Hepatocyte (in vitro differentiated cells): ENCODE measurements at regions not wholly inside any gene's neighbourhood (a gene's known extent, or its start where the extent isn't known, plus 50 kb on each side); places are given as distances from the start of the nearest gene placed in this dataset.
A peak's percentile ranks its signal among the peaks of the same experiment; 100 is the strongest.

Experiments
- DNase-seq: peaks from one replicate; pipeline ENCODE4 v3.0.0-alpha.2; 2016; ENCODE audit warnings: low spot score
- H2AFZ ChIP-seq: fragments of 200-600 bp; sonication (generic); 2 replicates; pipeline ENCODE4 v1.6.0; 2016; ENCODE audit warnings: antibody characterized with exemption, mild to moderate bottlenecking
- H3K27ac ChIP-seq: fragments of 200-600 bp; sonication (generic); 2 replicates; pipeline ENCODE4 v1.5.1; 2016; ENCODE audit warnings: mild to moderate bottlenecking
- H3K27me3 ChIP-seq: fragments of 200-600 bp; sonication (generic); 2 replicates; pipeline ENCODE4 v1.6.1; 2016
- H3K36me3 ChIP-seq: fragments of 200-600 bp; sonication (generic); replicated peaks from 2 replicates; pipeline ENCODE4 v1.5.1; 2016; ENCODE audit warnings: low read depth; ENCODE audit not compliant: insufficient read depth
- H3K4me1 ChIP-seq: fragments of 200-600 bp; sonication (generic); 2 replicates; pipeline ENCODE4 v1.5.1; 2016; ENCODE audit warnings: mild to moderate bottlenecking, moderate library complexity; ENCODE audit not compliant: insufficient read depth
- H3K4me2 ChIP-seq: fragments of 200-600 bp; sonication (generic); 2 replicates; pipeline ENCODE4 v1.6.0; 2016
- H3K4me3 ChIP-seq: fragments of 200-600 bp; sonication (generic); 2 replicates; pipeline ENCODE4 v1.5.1; 2016; ENCODE audit warnings: mild to moderate bottlenecking
- H3K79me2 ChIP-seq: fragments of 200-600 bp; sonication (generic); 2 replicates; pipeline ENCODE4 v1.6.0; 2017; ENCODE audit warnings: mild to moderate bottlenecking
- H3K9me2 ChIP-seq: fragments of 200-600 bp; sonication (generic); replicated peaks from 2 replicates; pipeline ENCODE4 v1.6.0; 2017; ENCODE audit warnings: mild to moderate bottlenecking; ENCODE audit not compliant: insufficient read depth
- H3K9me3 ChIP-seq: fragments of 200-600 bp; sonication (generic); 2 replicates; pipeline ENCODE4 v1.5.1; 2016; ENCODE audit warnings: low read depth, mild to moderate bottlenecking
- H4K20me1 ChIP-seq: fragments of 200-600 bp; sonication (generic); 2 replicates; pipeline ENCODE4 v1.6.0; 2016; ENCODE audit warnings: mild to moderate bottlenecking; ENCODE audit not compliant: insufficient read depth, poor library complexity, severe bottlenecking
- EZH2 ChIP-seq: fragments of 200-600 bp; sonication (generic); IDR thresholded peaks from 2 replicates; pipeline ENCODE4 v1.6.1; 2016; ENCODE audit warnings: antibody characterized with exemption, mild to moderate bottlenecking, borderline replicate concordance
- EZH2phosphoT487 ChIP-seq: fragments of 200-600 bp; sonication (generic); IDR thresholded peaks from one replicate; pipeline ENCODE4 v1.6.1; 2018; ENCODE audit warnings: antibody characterized with exemption, mild to moderate bottlenecking, low read depth, moderate library complexity; ENCODE audit not compliant: unreplicated experiment, severe bottlenecking
- WGBS: methylation state at CpG from one replicate; pipeline ENCODE4 v1.1.6; 2016; ENCODE audit warnings: low lambda C conversion rate; ENCODE audit errors: missing lambda C conversion rate; 5-methylcytosine and 5-hydroxymethylcytosine counted together
- TF ChIP-seq, protein P1 (sequence below): fragments of 200-600 bp; sonication (generic); IDR thresholded peaks from 2 replicates; pipeline ENCODE4 v1.5.1; 2016; ENCODE audit warnings: antibody characterized with exemption, mild to moderate bottlenecking; ENCODE audit not compliant: poor library complexity

GRCh38 chr5:74576941-74577456 is 63.5 kb downstream of the ENC1 start:
- no peaks in the 10 kb centered on the region for H3K9me3 ChIP-seq
- peak overlapping the region; percentile 45 for H2AFZ ChIP-seq
- H3K36me3 ChIP-seq, result no peaks in the 10 kb centered on the region
- WGBS, result 66% methylated on average over 6 of the region's 6 CpGs
- peak overlapping the region; percentile 57 for H3K4me2 ChIP-seq
- TF ChIP-seq EZH2 (no peak), EZH2phosphoT487 (no peak)
- TF ChIP-seq, protein P1, sequence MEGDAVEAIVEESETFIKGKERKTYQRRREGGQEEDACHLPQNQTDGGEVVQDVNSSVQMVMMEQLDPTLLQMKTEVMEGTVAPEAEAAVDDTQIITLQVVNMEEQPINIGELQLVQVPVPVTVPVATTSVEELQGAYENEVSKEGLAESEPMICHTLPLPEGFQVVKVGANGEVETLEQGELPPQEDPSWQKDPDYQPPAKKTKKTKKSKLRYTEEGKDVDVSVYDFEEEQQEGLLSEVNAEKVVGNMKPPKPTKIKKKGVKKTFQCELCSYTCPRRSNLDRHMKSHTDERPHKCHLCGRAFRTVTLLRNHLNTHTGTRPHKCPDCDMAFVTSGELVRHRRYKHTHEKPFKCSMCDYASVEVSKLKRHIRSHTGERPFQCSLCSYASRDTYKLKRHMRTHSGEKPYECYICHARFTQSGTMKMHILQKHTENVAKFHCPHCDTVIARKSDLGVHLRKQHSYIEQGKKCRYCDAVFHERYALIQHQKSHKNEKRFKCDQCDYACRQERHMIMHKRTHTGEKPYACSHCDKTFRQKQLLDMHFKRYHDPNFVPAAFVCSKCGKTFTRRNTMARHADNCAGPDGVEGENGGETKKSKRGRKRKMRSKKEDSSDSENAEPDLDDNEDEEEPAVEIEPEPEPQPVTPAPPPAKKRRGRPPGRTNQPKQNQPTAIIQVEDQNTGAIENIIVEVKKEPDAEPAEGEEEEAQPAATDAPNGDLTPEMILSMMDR, result no peak
- H3K79me2 ChIP-seq, result no peaks in the 10 kb centered on the region
- H3K4me3 ChIP-seq, result no peak overlapping the region
- DNase-seq, result no peak
- H4K20me1 ChIP-seq, result no peaks in the 10 kb centered on the region
- peaks cover 14% of the 10 kb centered on the region for H3K4me1 ChIP-seq
- H3K9me2 ChIP-seq, result no peaks in the 10 kb centered on the region
- peak overlapping the region; percentile 59 for H3K27ac ChIP-seq
- H3K27me3 ChIP-seq, result no peaks in the 10 kb centered on the region

DNA sequence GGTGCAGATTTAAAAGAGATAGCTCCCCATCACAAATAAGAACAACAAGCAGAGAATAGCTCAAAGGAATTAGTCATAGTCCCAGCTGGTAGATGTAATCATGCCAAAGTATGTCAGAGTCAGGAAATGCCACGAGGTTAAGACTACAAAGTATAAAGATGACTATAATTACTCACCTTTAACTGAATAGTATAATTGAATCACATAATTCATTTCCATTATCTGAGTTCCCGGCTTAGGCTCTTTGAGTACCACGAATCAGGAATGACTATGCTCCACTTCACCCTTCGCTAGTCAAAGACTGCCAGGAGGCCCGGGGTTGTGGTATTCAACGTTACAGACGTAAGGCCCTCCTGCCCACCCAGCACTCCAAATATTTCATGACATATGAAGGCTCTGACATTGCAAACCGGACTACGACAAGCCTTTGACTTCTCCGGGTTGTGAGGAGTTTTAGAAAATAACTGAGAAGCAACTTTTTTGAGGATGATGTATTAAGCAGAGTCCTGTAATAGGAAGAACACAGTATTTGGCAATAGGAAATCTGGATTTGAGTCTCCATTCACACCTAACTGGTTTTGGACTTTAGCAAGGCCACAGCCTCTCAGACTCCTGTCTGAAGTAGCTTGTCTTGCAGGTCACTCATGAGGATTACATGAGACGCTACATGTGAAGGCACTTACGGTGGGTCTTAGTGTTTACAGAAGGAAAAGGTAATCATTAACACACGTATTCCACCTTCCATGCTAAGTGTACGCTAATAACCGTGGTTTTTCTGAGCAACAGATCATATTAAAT is 64.6 kb downstream of the ENC1 start:
- Histone ChIP-seq H3K9me3 (no peaks in the 10 kb centered on the region), H3K4me1 (peaks cover 14% of the 10 kb centered on the region), H3K4me3 (no peak overlapping the region), H3K36me3 (no peaks in the 10 kb centered on the region), H3K9me2 (no peaks in the 10 kb centered on the region), H2AFZ (peak overlapping the region; percentile 6), H3K27ac (peak overlapping the region; percentile 59), H3K4me2 (peak overlapping the region; percentile 57), H3K27me3 (no peaks in the 10 kb centered on the region), H4K20me1 (no peaks in the 10 kb centered on the region), H3K79me2 (no peaks in the 10 kb centered on the region)
- DNase-seq, result no peak
- no peak for TF ChIP-seq EZH2
- TF ChIP-seq, protein P1, result no peak
- no peak for TF ChIP-seq EZH2phosphoT487
- 80% methylated on average over 15 of the region's 15 CpGs for WGBS

DNA sequence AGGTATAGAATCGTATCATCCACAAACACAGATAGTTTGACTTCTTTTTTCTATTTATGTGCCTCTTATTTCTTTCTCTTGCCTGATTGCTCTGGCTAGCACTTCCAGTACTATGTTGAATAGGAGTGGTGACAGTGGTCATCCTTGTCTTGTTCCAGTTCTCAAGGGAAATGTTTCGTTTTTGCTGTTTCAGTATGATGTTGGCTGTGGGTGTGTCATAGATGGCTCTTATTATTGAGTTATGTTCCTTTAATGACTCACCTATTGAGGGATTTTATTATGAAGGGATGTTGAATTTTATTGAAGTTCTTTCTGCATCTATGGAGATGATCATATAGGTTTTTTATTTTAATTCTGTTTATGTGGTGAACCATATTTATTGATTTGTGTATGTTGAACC is 70.3 kb downstream of the ENC1 start:
- no peaks in the 10 kb centered on the region for H3K9me3 ChIP-seq
- no peak for TF ChIP-seq EZH2
- no peak for TF ChIP-seq EZH2phosphoT487
- TF ChIP-seq, protein P1, result no peak
- no peaks in the 10 kb centered on the region for H3K36me3 ChIP-seq
- 86% methylated on average over 2 of the region's 2 CpGs for WGBS
- H3K4me3 ChIP-seq, result no peak overlapping the region
- H3K4me1 ChIP-seq, result peaks cover 8% of the 10 kb centered on the region
- H3K79me2 ChIP-seq, result no peaks in the 10 kb centered on the region
- DNase-seq, result no peak
- no peaks in the 10 kb centered on the region for H3K27me3 ChIP-seq
- no peak overlapping the region for H2AFZ ChIP-seq
- no peaks in the 10 kb centered on the region for H4K20me1 ChIP-seq
- H3K4me2 ChIP-seq, result no peak overlapping the region
- no peaks in the 10 kb centered on the region for H3K9me2 ChIP-seq
- no peak overlapping the region for H3K27ac ChIP-seq
